SKM-1 (cell line): ENCODE measurements at regions not wholly inside any gene's neighbourhood (a gene's known extent, or its start where the extent isn't known, plus 50 kb on each side); places are given as distances from the start of the nearest gene placed in this dataset.

Experiments
- DNase-seq: peaks from one replicate; lab custom pipeline; 2025; ENCODE audit not compliant: unreplicated experiment; lab: John Stamatoyannopoulos, UW

GRCh38 chr2:19614066-19614465 lies 255.6 kb upstream of the OSR1 start:
- no peak for DNase-seq

- DNase-seq = no peak
Observed at GRCh38 chr2:19611491-19612332, 253.3 kb upstream of the OSR1 start.

- DNase-seq = no peak
Observed at GRCh38 chr2:19609266-19609665, 250.8 kb upstream of the OSR1 start.

- DNase-seq = no peak
Observed at GRCh38 chr2:19607931-19608771, 249.7 kb upstream of the OSR1 start.

GRCh38 chr2:19607400-19607799 lies 249.0 kb upstream of the OSR1 start:
- no peak for DNase-seq

GRCh38 chr2:19600982-19601381 lies 242.6 kb upstream of the OSR1 start:
- no peak for DNase-seq

GRCh38 chr2:19600506-19600905 lies 242.1 kb upstream of the OSR1 start:
- DNase-seq = no peak

- no peak for DNase-seq
Observed at GRCh38 chr2:19598971-19599370, 240.5 kb upstream of the OSR1 start.

GRCh38 chr2:19592197-19592596 lies 233.8 kb upstream of the OSR1 start:
- DNase-seq = no peak

GRCh38 chr2:19589791-19590190 lies 231.4 kb upstream of the OSR1 start:
- no peak for DNase-seq

- DNase-seq = no peak
Observed at GRCh38 chr2:19580830-19581229, 222.4 kb upstream of the OSR1 start.

GRCh38 chr2:19580264-19580663 lies 221.8 kb upstream of the OSR1 start:
- DNase-seq = no peak

- no peak for DNase-seq
Observed at GRCh38 chr2:19579461-19579860, 221.0 kb upstream of the OSR1 start.

GRCh38 chr2:19577723-19578122 lies 219.3 kb upstream of the OSR1 start:
- no peak for DNase-seq

- DNase-seq = no peak
Observed at GRCh38 chr2:19576411-19576810, 218.0 kb upstream of the OSR1 start.

GRCh38 chr2:19575641-19576040 lies 217.2 kb upstream of the OSR1 start:
- no peak for DNase-seq

GRCh38 chr2:19574778-19575260 lies 216.4 kb upstream of the OSR1 start:
- no peak for DNase-seq

- DNase-seq = no peak
Observed at GRCh38 chr2:19573784-19574183, 215.4 kb upstream of the OSR1 start.

- no peak for DNase-seq
Observed at GRCh38 chr2:19571773-19572172, 213.3 kb upstream of the OSR1 start.

- DNase-seq = no peak
Observed at GRCh38 chr2:19569300-19569791, 210.9 kb upstream of the OSR1 start.

GRCh38 chr2:19568809-19569208 lies 210.4 kb upstream of the OSR1 start:
- DNase-seq = no peak

GRCh38 chr2:19560785-19561184 lies 202.4 kb upstream of the OSR1 start:
- DNase-seq = no peak
